Neural progenitor cell (in vitro differentiated cells): ENCODE measurements at regions not wholly inside any gene's neighbourhood (a gene's known extent, or its start where the extent isn't known, plus 50 kb on each side); places are given as distances from the start of the nearest gene placed in this dataset.
A peak's percentile ranks its signal among the peaks of the same experiment; 100 is the strongest.

Experiments
- DNase-seq: peaks from one replicate; pipeline ENCODE4 v3.0.0-alpha.2; 2016; ENCODE audit warnings: low spot score
- H2AFZ ChIP-seq: fragments of 200-600 bp; sonication (generic); replicated peaks from 2 replicates; pipeline ENCODE4 v1.6.1; 2016; ENCODE audit warnings: antibody characterized with exemption
- H3F3A ChIP-seq: fragments of 200-600 bp; sonication (generic); 2 replicates; pipeline ENCODE4 v1.6.1; 2016; ENCODE audit warnings: antibody characterized with exemption, low read depth
- H3K27ac ChIP-seq: fragments of 200-600 bp; sonication (generic); 2 replicates; pipeline ENCODE4 v1.5.1; 2016; ENCODE audit warnings: mild to moderate bottlenecking
- H3K27me3 ChIP-seq: fragments of 200-600 bp; sonication (generic); 2 replicates; pipeline ENCODE4 v1.6.1; 2016; ENCODE audit warnings: mild to moderate bottlenecking, moderate library complexity
- H3K36me3 ChIP-seq: fragments of 200-600 bp; sonication (generic); 2 replicates; pipeline ENCODE4 v1.5.1; 2016
- H3K4me1 ChIP-seq: fragments of 200-600 bp; sonication (generic); 2 replicates; pipeline ENCODE4 v1.6.1; 2016; ENCODE audit warnings: mixed run types
- H3K4me2 ChIP-seq: fragments of 200-600 bp; sonication (generic); 2 replicates; pipeline ENCODE4 v1.6.1; 2016
- H3K4me3 ChIP-seq: fragments of 200-600 bp; sonication (generic); 2 replicates; pipeline ENCODE4 v1.5.1; 2016
- H3K79me2 ChIP-seq: fragments of 200-600 bp; sonication (generic); 2 replicates; pipeline ENCODE4 v1.6.1; 2016; ENCODE audit warnings: low read depth
- H3K9ac ChIP-seq: fragments of 200-600 bp; sonication (generic); 2 replicates; pipeline ENCODE4 v1.6.1; 2016
- H3K9me3 ChIP-seq: fragments of 200-600 bp; sonication (generic); 2 replicates; pipeline ENCODE4 v1.5.1; 2016; ENCODE audit warnings: low read depth
- H4K20me1 ChIP-seq: fragments of 200-600 bp; sonication (generic); 2 replicates; pipeline ENCODE4 v1.6.1; 2016; ENCODE audit warnings: low read depth
- H3K27ac Mint-ChIP-seq: 3 replicates; pipeline ENCODE4 v1.8.0; 2021; ENCODE audit warnings: mixed read lengths
- H3K27me3 Mint-ChIP-seq: 2 replicates; pipeline ENCODE4 v1.8.0; 2022; ENCODE audit warnings: low read depth, mild to moderate bottlenecking, inconsistent platforms, moderate library complexity, mixed read lengths; ENCODE audit not compliant: insufficient read depth
- H3K36me3 Mint-ChIP-seq: 3 replicates; pipeline ENCODE4 v1.8.0; 2021; ENCODE audit warnings: mixed read lengths
- H3K4me1 Mint-ChIP-seq: 3 replicates; pipeline ENCODE4 v1.8.0; 2021; ENCODE audit warnings: mixed read lengths
- H3K4me3 Mint-ChIP-seq: 3 replicates; pipeline ENCODE4 v1.8.0; 2021; ENCODE audit warnings: mild to moderate bottlenecking, moderate library complexity, mixed read lengths
- H3K9me3 Mint-ChIP-seq: 3 replicates; pipeline ENCODE4 v1.8.0; 2020; ENCODE audit warnings: mixed read lengths
- CTCF ChIP-seq: fragments of 200-600 bp; sonication (generic); IDR thresholded peaks from 2 replicates; pipeline ENCODE4 v1.5.1; 2017; ENCODE audit warnings: antibody characterized with exemption, mild to moderate bottlenecking
- EZH2 ChIP-seq: fragments of 200-600 bp; sonication (generic); IDR thresholded peaks from 2 replicates; pipeline ENCODE4 v1.6.1; 2017; ENCODE audit warnings: antibody characterized with exemption, mild to moderate bottlenecking, moderate library complexity
- EZH2phosphoT487 ChIP-seq: fragments of 200-600 bp; sonication (generic); IDR thresholded peaks from 2 replicates; pipeline ENCODE4 v1.6.1; 2017; ENCODE audit warnings: antibody characterized with exemption

- no peak overlapping the region for H3K27ac ChIP-seq
- H3K9ac ChIP-seq = no peak overlapping the region
- H3F3A ChIP-seq = no peaks in the 10 kb centered on the region
- H3K4me3 ChIP-seq = no peak overlapping the region
- Mint-ChIP-seq H3K27ac (no peak overlapping the region), H3K4me1 (peaks cover 14% of the 10 kb centered on the region), H3K36me3 (no peaks in the 10 kb centered on the region), H3K4me3 (no peak overlapping the region), H3K27me3 (peaks cover 9% of the 10 kb centered on the region), H3K9me3 (peaks cover 5% of the 10 kb centered on the region)
- H3K36me3 ChIP-seq = no peaks in the 10 kb centered on the region
- no peak for TF ChIP-seq CTCF
- no peak for TF ChIP-seq EZH2phosphoT487
- no peak for TF ChIP-seq EZH2
- H4K20me1 ChIP-seq = no peaks in the 10 kb centered on the region
- H3K9me3 ChIP-seq = no peaks in the 10 kb centered on the region
- H2AFZ ChIP-seq = no peak overlapping the region
- no peaks in the 10 kb centered on the region for H3K27me3 ChIP-seq
- no peaks in the 10 kb centered on the region for H3K79me2 ChIP-seq
- H3K4me2 ChIP-seq = no peak overlapping the region
- no peak for DNase-seq
- H3K4me1 ChIP-seq = no peaks in the 10 kb centered on the region
Observed at GRCh38 chr6:19697744-19698290, 139.4 kb upstream of the ID4 start.

- Histone ChIP-seq H3K4me2 (no peak overlapping the region), H3K79me2 (no peaks in the 10 kb centered on the region), H3K27ac (no peak overlapping the region), H3K9me3 (no peaks in the 10 kb centered on the region), H3K4me3 (no peak overlapping the region), H3K27me3 (no peaks in the 10 kb centered on the region), H3K9ac (no peak overlapping the region), H3K4me1 (no peaks in the 10 kb centered on the region), H3K36me3 (no peaks in the 10 kb centered on the region), H4K20me1 (no peaks in the 10 kb centered on the region), H3F3A (no peaks in the 10 kb centered on the region), H2AFZ (no peak overlapping the region)
- H3K4me3 Mint-ChIP-seq = no peak overlapping the region
- H3K27ac Mint-ChIP-seq = peak overlapping the region; percentile 13
- DNase-seq = no peak
- H3K4me1 Mint-ChIP-seq = no peaks in the 10 kb centered on the region
- TF ChIP-seq CTCF = no peak
- no peak for TF ChIP-seq EZH2phosphoT487
- TF ChIP-seq EZH2 = no peak
- peaks cover 8% of the 10 kb centered on the region for H3K27me3 Mint-ChIP-seq
- H3K36me3 Mint-ChIP-seq = no peaks in the 10 kb centered on the region
- peaks cover 9% of the 10 kb centered on the region for H3K9me3 Mint-ChIP-seq
Observed at GRCh38 chr6:19699932-19700331, 137.2 kb upstream of the ID4 start.

- no peak for DNase-seq
- peaks cover 5% of the 10 kb centered on the region for H3K27me3 Mint-ChIP-seq
- no peak overlapping the region for H3K4me3 Mint-ChIP-seq
- no peaks in the 10 kb centered on the region for H3K9me3 ChIP-seq
- H3K4me1 ChIP-seq = no peaks in the 10 kb centered on the region
- no peaks in the 10 kb centered on the region for H3K4me1 Mint-ChIP-seq
- no peak overlapping the region for H3K9ac ChIP-seq
- H2AFZ ChIP-seq = no peak overlapping the region
- H4K20me1 ChIP-seq = no peaks in the 10 kb centered on the region
- H3K79me2 ChIP-seq = no peaks in the 10 kb centered on the region
- no peaks in the 10 kb centered on the region for H3K36me3 Mint-ChIP-seq
- peaks cover 6% of the 10 kb centered on the region for H3K9me3 Mint-ChIP-seq
- H3K4me2 ChIP-seq = no peak overlapping the region
- H3K27me3 ChIP-seq = no peaks in the 10 kb centered on the region
- H3K36me3 ChIP-seq = no peaks in the 10 kb centered on the region
- H3K27ac ChIP-seq = no peak overlapping the region
- no peak overlapping the region for H3K4me3 ChIP-seq
- no peaks in the 10 kb centered on the region for H3F3A ChIP-seq
- no peak overlapping the region for H3K27ac Mint-ChIP-seq
- no peak for TF ChIP-seq CTCF
- no peak for TF ChIP-seq EZH2phosphoT487
- TF ChIP-seq EZH2 = no peak
Observed at GRCh38 chr6:19705606-19706005, 131.6 kb upstream of the ID4 start.
